Spleen (tissue), 7 donors: ENCODE measurements at regions not wholly inside any gene's neighbourhood (a gene's known extent, or its start where the extent isn't known, plus 50 kb on each side); places are given as distances from the start of the nearest gene placed in this dataset.

Experiments used
- CTCF ChIP-seq, 11 experiments: fragments of 200-600 bp in 7 of 11; fragments of 450-650 bp in 4 of 11; sonication (generic) in 4 of 11; IDR thresholded peaks in 8 of 11; conservative IDR thresholded peaks in 3 of 11; 1 replicate in 7 of 11; 2 replicates in 4 of 11; pipeline versions ENCODE4 v1.4.0 to v1.8.0; 2016 to 2021; ENCODE audit warnings: antibody characterized with exemption in 11 of 11, inconsistent platforms in 4 of 11, mild to moderate bottlenecking in 1 of 11
- POLR2AphosphoS5 ChIP-seq, 3 donors: sonication (generic); formaldehyde crosslinking; IDR thresholded peaks; one replicate each; pipeline ENCODE4 v1.5.1; 2017; ENCODE audit warnings: antibody characterized with exemption in 3 of 3
- donor health status: DM: no; HTN: no; CAD: no; lungs with moderate emphysema.
- donor health status: DM: no; HTN: no; CAD: no.
- donor health status: DM: no; HTN: no; CAD: no.

- TF ChIP-seq CTCF (IDR thresholded peaks at IDR 0.05 in 8 of 11, conservative IDR thresholded peaks at IDR 0.05 in 3 of 11) (no peak), POLR2AphosphoS5 (IDR thresholded peaks at IDR 0.05) (peak in 1 of 3 donors; percentile 32)
Observed at GRCh38 chr12:19946550-19946949, 421.8 kb upstream of the PDE3A start.
